Fibroblast of lung (primary cell): ENCODE measurements at regions not wholly inside any gene's neighbourhood (a gene's known extent, or its start where the extent isn't known, plus 50 kb on each side); places are given as distances from the start of the nearest gene placed in this dataset.

ENCODE experiments used
- EZH2 ChIP-seq: IDR thresholded peaks from 2 replicates; pipeline ENCODE4 v1.5.1; 2012; ENCODE audit warnings: low read length, control low read depth, mild to moderate bottlenecking; ENCODE audit errors: missing control alignments
- TF ChIP-seq, protein P1 (sequence below), 2 donors: IDR thresholded peaks in 1 of 2; conservative IDR thresholded peaks in 1 of 2; 1 replicate in 1 of 2; 2 replicates in 1 of 2; pipeline ENCODE4 v1.5.1; 2011 to 2012; ENCODE audit warnings: low read length in 2 of 2, control low read depth in 1 of 2, inconsistent platforms in 1 of 2, low read depth in 1 of 2, mild to moderate bottlenecking in 1 of 2

DNA sequence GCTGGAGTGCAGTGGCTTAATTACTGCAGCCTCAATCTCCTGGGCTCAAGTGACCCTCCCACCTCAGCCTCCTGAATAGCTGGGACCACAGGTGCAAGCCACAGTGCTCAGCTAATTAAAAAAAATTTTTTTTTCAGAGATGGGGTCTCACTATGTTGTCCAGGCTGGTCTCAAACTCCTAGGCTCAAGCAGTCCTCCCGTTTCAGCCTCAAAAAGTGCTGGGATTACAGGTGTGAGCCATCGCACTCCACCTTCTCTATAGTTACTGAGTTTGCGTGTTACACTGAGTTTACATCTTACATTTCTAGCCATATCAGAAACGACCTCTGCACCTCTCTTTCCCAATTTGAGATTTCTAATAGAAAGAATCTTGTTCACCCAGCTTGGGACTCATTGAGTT, 53.6 kb upstream of the EML4 start:
- TF ChIP-seq, protein P1, sequence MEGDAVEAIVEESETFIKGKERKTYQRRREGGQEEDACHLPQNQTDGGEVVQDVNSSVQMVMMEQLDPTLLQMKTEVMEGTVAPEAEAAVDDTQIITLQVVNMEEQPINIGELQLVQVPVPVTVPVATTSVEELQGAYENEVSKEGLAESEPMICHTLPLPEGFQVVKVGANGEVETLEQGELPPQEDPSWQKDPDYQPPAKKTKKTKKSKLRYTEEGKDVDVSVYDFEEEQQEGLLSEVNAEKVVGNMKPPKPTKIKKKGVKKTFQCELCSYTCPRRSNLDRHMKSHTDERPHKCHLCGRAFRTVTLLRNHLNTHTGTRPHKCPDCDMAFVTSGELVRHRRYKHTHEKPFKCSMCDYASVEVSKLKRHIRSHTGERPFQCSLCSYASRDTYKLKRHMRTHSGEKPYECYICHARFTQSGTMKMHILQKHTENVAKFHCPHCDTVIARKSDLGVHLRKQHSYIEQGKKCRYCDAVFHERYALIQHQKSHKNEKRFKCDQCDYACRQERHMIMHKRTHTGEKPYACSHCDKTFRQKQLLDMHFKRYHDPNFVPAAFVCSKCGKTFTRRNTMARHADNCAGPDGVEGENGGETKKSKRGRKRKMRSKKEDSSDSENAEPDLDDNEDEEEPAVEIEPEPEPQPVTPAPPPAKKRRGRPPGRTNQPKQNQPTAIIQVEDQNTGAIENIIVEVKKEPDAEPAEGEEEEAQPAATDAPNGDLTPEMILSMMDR (conservative IDR thresholded peaks at IDR 0.05 in 1 of 2, IDR thresholded peaks at IDR 0.05 in 1 of 2; ENCODE audit: low read depth in 1 of 2, low read length in 2 of 2), result no peak
- TF ChIP-seq EZH2, result no peak
